ENCODE measurements at regions not wholly inside any gene's neighbourhood (a gene's known extent, or its start where the extent isn't known, plus 50 kb on each side); places are given as distances from the start of the nearest gene placed in this dataset.
"Not testable (repeated sequence)": the region's sequence is repeated elsewhere in the genome, so short reads cannot be mapped to it uniquely, and the experiment has no call there.

GRCh38 chr20:11174861-11175260, 501.1 kb upstream of the JAG1 start:
- TF ChIP-seq CTCF (IDR thresholded peaks at IDR 0.05; ENCODE audit: control insufficient read depth, extremely low read depth, insufficient read depth): no peak
- no peak for DNase-seq (ENCODE audit: low read depth)
- H3K4me3 ChIP-seq (ENCODE audit: low read depth, low read length): no peak overlapping the region

- no peak overlapping the region for H3K4me3 ChIP-seq (ENCODE audit: low read depth, low read length)
- DNase-seq (ENCODE audit: low read depth): no peak
- TF ChIP-seq CTCF (IDR thresholded peaks at IDR 0.05; ENCODE audit: control insufficient read depth, extremely low read depth, insufficient read depth): no peak
Observed at GRCh38 chr20:11176431-11176830, 502.6 kb upstream of the JAG1 start.

GRCh38 chr20:11178946-11179654, 505.3 kb upstream of the JAG1 start:
- DNase-seq (ENCODE audit: low read depth): peak; percentile 73
- TF ChIP-seq CTCF (IDR thresholded peaks at IDR 0.05; ENCODE audit: control insufficient read depth, extremely low read depth, insufficient read depth): no peak
- no peak overlapping the region for H3K4me3 ChIP-seq (ENCODE audit: low read depth, low read length)

- no peak overlapping the region for H3K4me3 ChIP-seq (ENCODE audit: low read depth, low read length)
- TF ChIP-seq CTCF (IDR thresholded peaks at IDR 0.05; ENCODE audit: control insufficient read depth, extremely low read depth, insufficient read depth): no peak
- DNase-seq (ENCODE audit: low read depth): no peak
Observed at GRCh38 chr20:11180186-11180585, 506.4 kb upstream of the JAG1 start.

GRCh38 chr20:11181129-11181528, 507.3 kb upstream of the JAG1 start:
- DNase-seq (ENCODE audit: low read depth); H3K4me3 ChIP-seq (ENCODE audit: low read depth, low read length): not testable (repeated sequence)

- DNase-seq (ENCODE audit: low read depth): no peak
- no peak for TF ChIP-seq CTCF (IDR thresholded peaks at IDR 0.05; ENCODE audit: control insufficient read depth, extremely low read depth, insufficient read depth)
- H3K4me3 ChIP-seq (ENCODE audit: low read depth, low read length): no peak overlapping the region
Observed at GRCh38 chr20:11181966-11182365, 508.2 kb upstream of the JAG1 start.

GRCh38 chr20:11182720-11183119, 508.9 kb upstream of the JAG1 start:
- no peak for DNase-seq (ENCODE audit: low read depth)
- TF ChIP-seq CTCF (IDR thresholded peaks at IDR 0.05; ENCODE audit: control insufficient read depth, extremely low read depth, insufficient read depth): no peak
- H3K4me3 ChIP-seq (ENCODE audit: low read depth, low read length): no peak overlapping the region

Data from LNCaP clone FGC (cell line).